OCI-LY3 (cell line): ENCODE measurements at regions not wholly inside any gene's neighbourhood (a gene's known extent, or its start where the extent isn't known, plus 50 kb on each side); places are given as distances from the start of the nearest gene placed in this dataset.

Source experiments
- CTCF ChIP-seq: fragments of 200-600, 300-600 bp; sonication (generic); IDR thresholded peaks from 2 replicates; pipeline ENCODE4 v1.5.1; 2014; ENCODE audit warnings: antibody characterized with exemption, low read length, low read depth
- EZH2phosphoT487 ChIP-seq: fragments of 200-600 bp; shearing (Covaris generic); IDR thresholded peaks from 2 replicates; pipeline ENCODE4 v1.6.1; 2018; ENCODE audit warnings: antibody characterized with exemption, mixed run types, low read depth

GRCh38 chr18:76232779-76233178 is 262.3 kb downstream of the ZNF516 start:
- TF ChIP-seq CTCF (no peak), EZH2phosphoT487 (no peak)
